ENCODE measurements at regions not wholly inside any gene's neighbourhood (a gene's known extent, or its start where the extent isn't known, plus 50 kb on each side); places are given as distances from the start of the nearest gene placed in this dataset.

DNA sequence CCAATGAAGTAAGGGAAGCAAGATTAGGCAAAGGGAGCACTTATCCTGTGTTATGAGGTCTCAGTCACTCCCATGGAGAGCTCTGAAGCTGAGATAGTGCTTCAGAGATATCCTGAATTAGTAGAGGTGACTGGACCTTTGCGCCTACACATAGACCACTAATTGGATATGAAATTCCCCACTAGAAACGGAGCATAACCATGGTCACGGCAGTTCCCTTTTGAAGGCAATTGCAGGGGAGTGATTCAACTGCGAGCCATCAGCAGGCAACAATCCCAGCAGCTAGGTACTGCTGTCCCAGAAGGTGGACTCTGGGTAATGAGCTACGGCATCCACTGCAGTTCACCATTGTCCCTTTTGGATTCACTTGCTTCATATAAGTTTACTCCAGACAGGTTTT is 267.7 kb upstream of the RASA1 start:
- no peak for TF ChIP-seq BHLHE40 (IDR thresholded peaks at IDR 0.05; ENCODE audit: low read depth, low read length)
- no peak for TF ChIP-seq FOS (IDR thresholded peaks at IDR 0.05; ENCODE audit: low read depth, low read length)
- TF ChIP-seq, protein P1, sequence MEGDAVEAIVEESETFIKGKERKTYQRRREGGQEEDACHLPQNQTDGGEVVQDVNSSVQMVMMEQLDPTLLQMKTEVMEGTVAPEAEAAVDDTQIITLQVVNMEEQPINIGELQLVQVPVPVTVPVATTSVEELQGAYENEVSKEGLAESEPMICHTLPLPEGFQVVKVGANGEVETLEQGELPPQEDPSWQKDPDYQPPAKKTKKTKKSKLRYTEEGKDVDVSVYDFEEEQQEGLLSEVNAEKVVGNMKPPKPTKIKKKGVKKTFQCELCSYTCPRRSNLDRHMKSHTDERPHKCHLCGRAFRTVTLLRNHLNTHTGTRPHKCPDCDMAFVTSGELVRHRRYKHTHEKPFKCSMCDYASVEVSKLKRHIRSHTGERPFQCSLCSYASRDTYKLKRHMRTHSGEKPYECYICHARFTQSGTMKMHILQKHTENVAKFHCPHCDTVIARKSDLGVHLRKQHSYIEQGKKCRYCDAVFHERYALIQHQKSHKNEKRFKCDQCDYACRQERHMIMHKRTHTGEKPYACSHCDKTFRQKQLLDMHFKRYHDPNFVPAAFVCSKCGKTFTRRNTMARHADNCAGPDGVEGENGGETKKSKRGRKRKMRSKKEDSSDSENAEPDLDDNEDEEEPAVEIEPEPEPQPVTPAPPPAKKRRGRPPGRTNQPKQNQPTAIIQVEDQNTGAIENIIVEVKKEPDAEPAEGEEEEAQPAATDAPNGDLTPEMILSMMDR (conservative IDR thresholded peaks at IDR 0.05; ENCODE audit: low read depth, low read length) = no peak
- TF ChIP-seq CEBPB (IDR thresholded peaks at IDR 0.05; ENCODE audit: low read depth, low read length) = no peak
- no peak for TF ChIP-seq MAFK (IDR thresholded peaks at IDR 0.05; ENCODE audit: low read depth, low read length)
- TF ChIP-seq, protein P2, sequence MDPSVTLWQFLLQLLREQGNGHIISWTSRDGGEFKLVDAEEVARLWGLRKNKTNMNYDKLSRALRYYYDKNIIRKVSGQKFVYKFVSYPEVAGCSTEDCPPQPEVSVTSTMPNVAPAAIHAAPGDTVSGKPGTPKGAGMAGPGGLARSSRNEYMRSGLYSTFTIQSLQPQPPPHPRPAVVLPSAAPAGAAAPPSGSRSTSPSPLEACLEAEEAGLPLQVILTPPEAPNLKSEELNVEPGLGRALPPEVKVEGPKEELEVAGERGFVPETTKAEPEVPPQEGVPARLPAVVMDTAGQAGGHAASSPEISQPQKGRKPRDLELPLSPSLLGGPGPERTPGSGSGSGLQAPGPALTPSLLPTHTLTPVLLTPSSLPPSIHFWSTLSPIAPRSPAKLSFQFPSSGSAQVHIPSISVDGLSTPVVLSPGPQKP (IDR thresholded peaks at IDR 0.05; ENCODE audit: borderline replicate concordance, low read depth, low read length) = no peak
- no peak for TF ChIP-seq NFE2L2 (IDR thresholded peaks at IDR 0.05; ENCODE audit: low read depth, low read length)
- no peak for TF ChIP-seq RFX5 (IDR thresholded peaks at IDR 0.05; ENCODE audit: low read depth, low read length)
- TF ChIP-seq CHD1 (IDR thresholded peaks at IDR 0.05; ENCODE audit: low read depth, low read length) = no peak
- Histone ChIP-seq H2BK120ac (ENCODE audit: low read depth, low read length) (no peak overlapping the region), H3K56ac (ENCODE audit: extremely low read depth, insufficient read depth, low read length) (no peak overlapping the region), H3K9me1 (ENCODE audit: insufficient read depth, low read length) (no peaks in the 10 kb centered on the region), H2AFZ (replicated peaks; ENCODE audit: low read length, poor library complexity) (no peak overlapping the region), H3K18ac (ENCODE audit: low read depth, low read length) (no peak overlapping the region), H2AK5ac (ENCODE audit: low read depth, low read length) (no peak overlapping the region), H2BK15ac (ENCODE audit: low read depth, low read length) (no peak overlapping the region), H3K27ac (ENCODE audit: insufficient read depth, low read length) (no peak overlapping the region), H4K91ac (ENCODE audit: insufficient read depth, low read depth, low read length) (no peak overlapping the region), H3K4ac (ENCODE audit: low read depth, low read length) (no peak overlapping the region), H2AK9ac (replicated peaks; ENCODE audit: low read depth, low read length, poor library complexity) (no peak overlapping the region), H3K9me3 (ENCODE audit: control insufficient read depth, insufficient read depth, low read length) (no peaks in the 10 kb centered on the region), H3K4me2 (ENCODE audit: low read depth, low read length) (no peak overlapping the region), H3K36me3 (ENCODE audit: control insufficient read depth, insufficient read depth, low read length) (no peaks in the 10 kb centered on the region), H2BK20ac (ENCODE audit: low read depth, low read length) (no peak overlapping the region), H3K14ac (replicated peaks; ENCODE audit: low read depth, low read length) (no peak overlapping the region), H4K5ac (ENCODE audit: low read depth, low read length) (no peak overlapping the region), H3K79me1 (ENCODE audit: low read depth in 1 of 2, low read length in 2 of 2) (no peaks in the 10 kb centered on the region), H2BK5ac (ENCODE audit: low read depth, low read length, poor library complexity, severe bottlenecking) (no peak overlapping the region), H3K27me3 (ENCODE audit: control insufficient read depth, insufficient read depth, low read length) (peaks cover 4% of the 10 kb centered on the region), H4K20me1 (ENCODE audit: insufficient read depth, low read length) (no peaks in the 10 kb centered on the region), H3K4me3 (ENCODE audit: insufficient read depth, low read depth, low read length) (no peak overlapping the region), H3K9ac (ENCODE audit: low read depth, low read length) (no peak overlapping the region), H3K23ac (ENCODE audit: low read depth, low read length) (no peak overlapping the region), H3K4me1 (ENCODE audit: control insufficient read depth, insufficient read depth, low read length) (no peaks in the 10 kb centered on the region), H4K8ac (ENCODE audit: low read depth in 2 of 2, low read length in 2 of 2) (no peak overlapping the region)
- no TSS peak for BruUV-seq (replicated peaks)
- WGBS, 2 experiments (ENCODE audit: extremely low coverage in 2 of 2, insufficient read length in 1 of 2) = 73% methylated on average over 3 of the region's 5 CpGs; no CpG with 5 or more reads in 1 of the 2 experiments
- ATAC-seq (ENCODE audit: low read depth) (no peak), DNase-seq (no peak)
- in situ Hi-C loops (cut with MboI; ENCODE audit: low sequenced_read_pairs) = no loop called here
- dilution Hi-C loops (cut with HindIII; ENCODE audit: low sequenced_read_pairs, unreplicated experiment) = no loop called here
- intact Hi-C loops (cut with micrococcal nuclease) = no loop called here
- CTCF ChIA-PET = no interaction called here
- POLR2A ChIA-PET (ENCODE audit: unreplicated experiment) = no interaction called here
